Left ventricle myocardium inferior (tissue), 1 donor: ENCODE measurements at regions not wholly inside any gene's neighbourhood (a gene's known extent, or its start where the extent isn't known, plus 50 kb on each side); places are given as distances from the start of the nearest gene placed in this dataset.

Source experiments
- DNase-seq: peaks from one replicate; pipeline ENCODE4 v3.0.0-alpha.2; 2020
- H3K27ac ChIP-seq: fragments of 200-600 bp; replicated peaks from 2 replicates; pipeline ENCODE4 v1.8.0; 2021
- H3K27me3 ChIP-seq: fragments of 200-600 bp; 2 replicates; pipeline ENCODE4 v1.8.0; 2021; ENCODE audit warnings: low read depth
- H3K36me3 ChIP-seq: fragments of 200-600 bp; 2 replicates; pipeline ENCODE4 v1.8.0; 2021
- H3K4me1 ChIP-seq: fragments of 200-600 bp; 2 replicates; pipeline ENCODE4 v1.8.0; 2021
- H3K4me3 ChIP-seq: fragments of 200-600 bp; 2 replicates; pipeline ENCODE4 v1.8.0; 2021; ENCODE audit warnings: mild to moderate bottlenecking, moderate library complexity
- H3K9me3 ChIP-seq: fragments of 200-600 bp; replicated peaks from 2 replicates; pipeline ENCODE4 v1.8.0; 2021
- intact Hi-C: fragments of 100-400 bp; cut with micrococcal nuclease; formaldehyde crosslinking; loops from one replicate; pipeline ENCODE4 v1.11.0; 2022
- TF ChIP-seq, protein P1 (sequence below): fragments of 200-600 bp; IDR thresholded peaks from 2 replicates; pipeline ENCODE4 v1.8.0; 2021; ENCODE audit warnings: antibody characterized with exemption, mild to moderate bottlenecking, borderline replicate concordance
- donor health status: DM: no; HTN: yes; CAD: no; lungs with severe emphysema.

DNA sequence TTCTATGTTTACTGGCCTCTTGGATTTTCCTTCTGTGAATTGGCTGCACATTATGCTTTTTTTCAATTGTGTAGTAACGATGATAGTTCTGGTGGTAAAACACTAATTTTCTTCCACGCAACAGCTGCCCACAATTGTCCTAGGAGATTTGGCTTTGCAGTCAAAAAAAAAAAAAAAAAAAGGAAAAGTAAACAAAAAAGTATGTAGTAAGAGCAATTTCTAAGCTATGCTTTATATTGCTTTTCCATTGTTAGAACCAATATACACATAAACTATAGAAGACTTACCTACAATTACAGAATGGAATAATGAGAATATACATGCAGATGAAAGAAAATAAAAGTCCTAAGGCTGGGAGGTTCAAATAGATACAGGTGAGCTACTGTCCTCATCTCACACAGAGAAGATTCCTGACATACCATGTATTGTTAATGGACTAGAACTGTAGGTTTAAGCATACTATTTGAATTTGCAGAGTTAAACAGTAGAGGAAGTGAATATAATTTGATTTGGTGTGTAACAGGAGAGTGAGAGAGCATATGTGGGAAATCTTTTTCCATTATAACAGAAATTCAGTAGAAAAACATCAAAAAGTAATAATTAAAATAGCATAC is 976.2 kb downstream of the RAB28 start:
- Histone ChIP-seq H3K27me3 (no peaks in the 10 kb centered on the region), H3K9me3 (no peaks in the 10 kb centered on the region), H3K36me3 (no peaks in the 10 kb centered on the region), H3K27ac (no peak overlapping the region), H3K4me1 (no peaks in the 10 kb centered on the region), H3K4me3 (no peak overlapping the region)
- no peak for DNase-seq
- TF ChIP-seq, protein P1, sequence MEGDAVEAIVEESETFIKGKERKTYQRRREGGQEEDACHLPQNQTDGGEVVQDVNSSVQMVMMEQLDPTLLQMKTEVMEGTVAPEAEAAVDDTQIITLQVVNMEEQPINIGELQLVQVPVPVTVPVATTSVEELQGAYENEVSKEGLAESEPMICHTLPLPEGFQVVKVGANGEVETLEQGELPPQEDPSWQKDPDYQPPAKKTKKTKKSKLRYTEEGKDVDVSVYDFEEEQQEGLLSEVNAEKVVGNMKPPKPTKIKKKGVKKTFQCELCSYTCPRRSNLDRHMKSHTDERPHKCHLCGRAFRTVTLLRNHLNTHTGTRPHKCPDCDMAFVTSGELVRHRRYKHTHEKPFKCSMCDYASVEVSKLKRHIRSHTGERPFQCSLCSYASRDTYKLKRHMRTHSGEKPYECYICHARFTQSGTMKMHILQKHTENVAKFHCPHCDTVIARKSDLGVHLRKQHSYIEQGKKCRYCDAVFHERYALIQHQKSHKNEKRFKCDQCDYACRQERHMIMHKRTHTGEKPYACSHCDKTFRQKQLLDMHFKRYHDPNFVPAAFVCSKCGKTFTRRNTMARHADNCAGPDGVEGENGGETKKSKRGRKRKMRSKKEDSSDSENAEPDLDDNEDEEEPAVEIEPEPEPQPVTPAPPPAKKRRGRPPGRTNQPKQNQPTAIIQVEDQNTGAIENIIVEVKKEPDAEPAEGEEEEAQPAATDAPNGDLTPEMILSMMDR: no peak
- intact Hi-C loops: no loop called here

GRCh38 chr4:12500409-12500808 is 983.7 kb downstream of the RAB28 start:
- H3K27me3 ChIP-seq: no peaks in the 10 kb centered on the region

DNA sequence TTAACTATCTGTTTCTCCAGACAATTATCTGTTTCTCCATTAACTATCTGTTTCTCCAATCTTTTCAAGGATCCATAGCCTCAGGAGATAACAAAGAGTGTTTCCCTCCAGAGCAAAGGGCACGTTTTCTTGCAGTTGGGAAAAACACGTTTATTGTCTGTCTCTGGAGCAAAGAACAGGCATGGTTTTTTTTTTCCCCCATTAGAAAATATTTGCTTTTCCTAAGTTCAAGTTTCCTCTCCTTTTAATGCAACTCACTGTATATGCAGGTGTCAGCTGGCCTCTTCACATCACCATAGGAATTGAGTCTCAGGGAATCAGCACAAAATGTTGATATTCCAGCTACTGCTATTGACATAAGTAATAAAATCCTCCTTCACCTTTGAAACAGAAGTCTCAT is 984.4 kb downstream of the RAB28 start:
- intact Hi-C loops: no loop called here
- Histone ChIP-seq H3K36me3 (no peaks in the 10 kb centered on the region), H3K27ac (peak overlapping the region; percentile 36), H3K9me3 (no peaks in the 10 kb centered on the region), H3K4me1 (peaks cover 4% of the 10 kb centered on the region), H3K27me3 (no peaks in the 10 kb centered on the region), H3K4me3 (no peak overlapping the region)
- no peak for DNase-seq
- TF ChIP-seq, protein P1: no peak

More at GRCh38 chr4:12500409-12500808, 983.7 kb downstream of the RAB28 start:
- Histone ChIP-seq H3K9me3 (no peaks in the 10 kb centered on the region), H3K36me3 (no peaks in the 10 kb centered on the region), H3K4me1 (peaks cover 4% of the 10 kb centered on the region), H3K4me3 (no peak overlapping the region), H3K27ac (peak overlapping the region; percentile 36)
- TF ChIP-seq, protein P1: no peak
- intact Hi-C loops: no loop called here
- no peak for DNase-seq

DNA sequence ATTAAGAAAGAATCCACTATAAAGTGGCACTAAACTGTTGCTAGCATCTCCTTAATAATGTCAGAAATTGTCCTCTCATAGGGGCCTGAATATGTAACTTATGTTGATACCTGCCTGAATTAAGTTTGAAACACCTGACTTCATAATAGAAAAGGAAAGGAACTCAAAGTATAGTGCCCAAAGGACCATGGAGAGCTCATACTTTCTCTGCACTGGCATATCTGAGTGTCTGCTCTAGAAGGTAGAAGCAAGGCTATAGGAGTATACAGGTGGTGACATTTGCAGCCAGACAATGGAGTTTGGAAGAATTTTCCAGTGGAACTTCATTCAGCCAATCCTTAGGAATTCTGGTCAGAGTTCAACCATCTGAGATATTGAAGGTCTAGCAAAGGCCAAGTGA is 988.9 kb downstream of the RAB28 start:
- TF ChIP-seq, protein P1: no peak
- H3K27ac ChIP-seq: no peak overlapping the region
- H3K9me3 ChIP-seq: peaks cover 8% of the 10 kb centered on the region
- no peaks in the 10 kb centered on the region for H3K4me1 ChIP-seq
- no peaks in the 10 kb centered on the region for H3K27me3 ChIP-seq
- intact Hi-C loops: no loop called here
- H3K36me3 ChIP-seq: no peaks in the 10 kb centered on the region
- DNase-seq: no peak
- no peak overlapping the region for H3K4me3 ChIP-seq

GRCh38 chr4:12492730-12493393 is 991.3 kb downstream of the RAB28 start:
- Histone ChIP-seq H3K27me3 (no peaks in the 10 kb centered on the region), H3K27ac (no peak overlapping the region), H3K36me3 (no peaks in the 10 kb centered on the region), H3K4me1 (peaks cover 14% of the 10 kb centered on the region), H3K4me3 (no peak overlapping the region), H3K9me3 (peaks cover 9% of the 10 kb centered on the region)
- DNase-seq: no peak
- intact Hi-C loops: no loop called here
- TF ChIP-seq, protein P1: no peak
